Inflammatory macrophage treated with lipopolysaccharide for 4 hours (primary cell): ENCODE measurements at regions not wholly inside any gene's neighbourhood (a gene's known extent, or its start where the extent isn't known, plus 50 kb on each side); places are given as distances from the start of the nearest gene placed in this dataset.
A peak's percentile ranks its signal among the peaks of the same experiment; 100 is the strongest.

Source experiments
- DNase-seq: peaks from one replicate; pipeline ENCODE4 v3.0.0-alpha.2; 2020

- peak; percentile 37 for DNase-seq
Measured at GRCh38 chr19:34120846-34121639, 51.3 kb upstream of the LSM14A start.
